ENCODE measurements at regions not wholly inside any gene's neighbourhood (a gene's known extent, or its start where the extent isn't known, plus 50 kb on each side); places are given as distances from the start of the nearest gene placed in this dataset.

DNA sequence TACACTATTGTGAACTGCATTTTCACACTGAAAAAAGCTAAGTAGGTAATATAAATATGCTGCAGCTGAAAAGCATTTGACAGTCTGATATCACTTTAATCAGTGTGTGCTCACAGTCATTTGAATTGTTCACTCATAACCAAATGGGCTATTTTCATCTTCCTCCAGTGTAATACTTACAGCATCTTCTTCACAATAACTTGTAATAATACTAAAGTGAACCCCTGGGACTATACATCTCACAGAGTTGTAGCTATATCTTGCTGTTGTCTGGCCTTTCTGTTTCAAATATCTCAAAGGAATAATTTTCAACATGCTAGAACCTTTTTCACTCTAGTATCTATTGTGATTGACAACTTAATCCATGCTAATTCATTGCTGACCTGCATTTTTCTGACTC is 66.8 kb upstream of the GALNTL6 start (continued):
- TF ChIP-seq, protein P1, sequence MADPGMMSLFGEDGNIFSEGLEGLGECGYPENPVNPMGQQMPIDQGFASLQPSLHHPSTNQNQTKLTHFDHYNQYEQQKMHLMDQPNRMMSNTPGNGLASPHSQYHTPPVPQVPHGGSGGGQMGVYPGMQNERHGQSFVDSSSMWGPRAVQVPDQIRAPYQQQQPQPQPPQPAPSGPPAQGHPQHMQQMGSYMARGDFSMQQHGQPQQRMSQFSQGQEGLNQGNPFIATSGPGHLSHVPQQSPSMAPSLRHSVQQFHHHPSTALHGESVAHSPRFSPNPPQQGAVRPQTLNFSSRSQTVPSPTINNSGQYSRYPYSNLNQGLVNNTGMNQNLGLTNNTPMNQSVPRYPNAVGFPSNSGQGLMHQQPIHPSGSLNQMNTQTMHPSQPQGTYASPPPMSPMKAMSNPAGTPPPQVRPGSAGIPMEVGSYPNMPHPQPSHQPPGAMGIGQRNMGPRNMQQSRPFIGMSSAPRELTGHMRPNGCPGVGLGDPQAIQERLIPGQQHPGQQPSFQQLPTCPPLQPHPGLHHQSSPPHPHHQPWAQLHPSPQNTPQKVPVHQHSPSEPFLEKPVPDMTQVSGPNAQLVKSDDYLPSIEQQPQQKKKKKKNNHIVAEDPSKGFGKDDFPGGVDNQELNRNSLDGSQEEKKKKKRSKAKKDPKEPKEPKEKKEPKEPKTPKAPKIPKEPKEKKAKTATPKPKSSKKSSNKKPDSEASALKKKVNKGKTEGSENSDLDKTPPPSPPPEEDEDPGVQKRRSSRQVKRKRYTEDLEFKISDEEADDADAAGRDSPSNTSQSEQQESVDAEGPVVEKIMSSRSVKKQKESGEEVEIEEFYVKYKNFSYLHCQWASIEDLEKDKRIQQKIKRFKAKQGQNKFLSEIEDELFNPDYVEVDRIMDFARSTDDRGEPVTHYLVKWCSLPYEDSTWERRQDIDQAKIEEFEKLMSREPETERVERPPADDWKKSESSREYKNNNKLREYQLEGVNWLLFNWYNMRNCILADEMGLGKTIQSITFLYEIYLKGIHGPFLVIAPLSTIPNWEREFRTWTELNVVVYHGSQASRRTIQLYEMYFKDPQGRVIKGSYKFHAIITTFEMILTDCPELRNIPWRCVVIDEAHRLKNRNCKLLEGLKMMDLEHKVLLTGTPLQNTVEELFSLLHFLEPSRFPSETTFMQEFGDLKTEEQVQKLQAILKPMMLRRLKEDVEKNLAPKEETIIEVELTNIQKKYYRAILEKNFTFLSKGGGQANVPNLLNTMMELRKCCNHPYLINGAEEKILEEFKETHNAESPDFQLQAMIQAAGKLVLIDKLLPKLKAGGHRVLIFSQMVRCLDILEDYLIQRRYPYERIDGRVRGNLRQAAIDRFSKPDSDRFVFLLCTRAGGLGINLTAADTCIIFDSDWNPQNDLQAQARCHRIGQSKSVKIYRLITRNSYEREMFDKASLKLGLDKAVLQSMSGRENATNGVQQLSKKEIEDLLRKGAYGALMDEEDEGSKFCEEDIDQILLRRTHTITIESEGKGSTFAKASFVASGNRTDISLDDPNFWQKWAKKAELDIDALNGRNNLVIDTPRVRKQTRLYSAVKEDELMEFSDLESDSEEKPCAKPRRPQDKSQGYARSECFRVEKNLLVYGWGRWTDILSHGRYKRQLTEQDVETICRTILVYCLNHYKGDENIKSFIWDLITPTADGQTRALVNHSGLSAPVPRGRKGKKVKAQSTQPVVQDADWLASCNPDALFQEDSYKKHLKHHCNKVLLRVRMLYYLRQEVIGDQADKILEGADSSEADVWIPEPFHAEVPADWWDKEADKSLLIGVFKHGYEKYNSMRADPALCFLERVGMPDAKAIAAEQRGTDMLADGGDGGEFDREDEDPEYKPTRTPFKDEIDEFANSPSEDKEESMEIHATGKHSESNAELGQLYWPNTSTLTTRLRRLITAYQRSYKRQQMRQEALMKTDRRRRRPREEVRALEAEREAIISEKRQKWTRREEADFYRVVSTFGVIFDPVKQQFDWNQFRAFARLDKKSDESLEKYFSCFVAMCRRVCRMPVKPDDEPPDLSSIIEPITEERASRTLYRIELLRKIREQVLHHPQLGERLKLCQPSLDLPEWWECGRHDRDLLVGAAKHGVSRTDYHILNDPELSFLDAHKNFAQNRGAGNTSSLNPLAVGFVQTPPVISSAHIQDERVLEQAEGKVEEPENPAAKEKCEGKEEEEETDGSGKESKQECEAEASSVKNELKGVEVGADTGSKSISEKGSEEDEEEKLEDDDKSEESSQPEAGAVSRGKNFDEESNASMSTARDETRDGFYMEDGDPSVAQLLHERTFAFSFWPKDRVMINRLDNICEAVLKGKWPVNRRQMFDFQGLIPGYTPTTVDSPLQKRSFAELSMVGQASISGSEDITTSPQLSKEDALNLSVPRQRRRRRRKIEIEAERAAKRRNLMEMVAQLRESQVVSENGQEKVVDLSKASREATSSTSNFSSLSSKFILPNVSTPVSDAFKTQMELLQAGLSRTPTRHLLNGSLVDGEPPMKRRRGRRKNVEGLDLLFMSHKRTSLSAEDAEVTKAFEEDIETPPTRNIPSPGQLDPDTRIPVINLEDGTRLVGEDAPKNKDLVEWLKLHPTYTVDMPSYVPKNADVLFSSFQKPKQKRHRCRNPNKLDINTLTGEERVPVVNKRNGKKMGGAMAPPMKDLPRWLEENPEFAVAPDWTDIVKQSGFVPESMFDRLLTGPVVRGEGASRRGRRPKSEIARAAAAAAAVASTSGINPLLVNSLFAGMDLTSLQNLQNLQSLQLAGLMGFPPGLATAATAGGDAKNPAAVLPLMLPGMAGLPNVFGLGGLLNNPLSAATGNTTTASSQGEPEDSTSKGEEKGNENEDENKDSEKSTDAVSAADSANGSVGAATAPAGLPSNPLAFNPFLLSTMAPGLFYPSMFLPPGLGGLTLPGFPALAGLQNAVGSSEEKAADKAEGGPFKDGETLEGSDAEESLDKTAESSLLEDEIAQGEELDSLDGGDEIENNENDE (IDR thresholded peaks at IDR 0.05; ENCODE audit: insufficient replicate concordance, low read length) = no peak
- TF ChIP-seq SIRT6 (IDR thresholded peaks at IDR 0.05; ENCODE audit: low read length) = no peak
- no peak for TF ChIP-seq SP2 (IDR thresholded peaks at IDR 0.05; ENCODE audit: low read length)
- TF ChIP-seq SIX5 (IDR thresholded peaks at IDR 0.05; ENCODE audit: low read depth, low read length) = no peak
- no peak for TF ChIP-seq SP4 (IDR thresholded peaks at IDR 0.05; ENCODE audit: low read length)
- no peak for TF ChIP-seq RAD21 (IDR thresholded peaks at IDR 0.05 in 1 of 2, conservative IDR thresholded peaks at IDR 0.05 in 1 of 2; ENCODE audit: low read depth in 2 of 2, low read length in 2 of 2)
- no peak for TF ChIP-seq GABPA (IDR thresholded peaks at IDR 0.05; ENCODE audit: borderline replicate concordance, insufficient read depth, low read length)
- no peak for TF ChIP-seq PHF8 (conservative IDR thresholded peaks at IDR 0.05; ENCODE audit: low read depth, low read length)
- no peak for TF ChIP-seq RNF2 (IDR thresholded peaks at IDR 0.05; ENCODE audit: borderline replicate concordance, low read depth, low read length, missing control alignments, poor library complexity, severe bottlenecking)
- TF ChIP-seq HDAC6 (IDR thresholded peaks at IDR 0.05; ENCODE audit: low read depth, low read length) = no peak
- TF ChIP-seq CHD1 (IDR thresholded peaks at IDR 0.05; ENCODE audit: low read depth, low read length) = no peak
- TF ChIP-seq SUZ12 (IDR thresholded peaks at IDR 0.05; ENCODE audit: low read length) = no peak
